ENCODE measurements at regions not wholly inside any gene's neighbourhood (a gene's known extent, or its start where the extent isn't known, plus 50 kb on each side); places are given as distances from the start of the nearest gene placed in this dataset.

DNA sequence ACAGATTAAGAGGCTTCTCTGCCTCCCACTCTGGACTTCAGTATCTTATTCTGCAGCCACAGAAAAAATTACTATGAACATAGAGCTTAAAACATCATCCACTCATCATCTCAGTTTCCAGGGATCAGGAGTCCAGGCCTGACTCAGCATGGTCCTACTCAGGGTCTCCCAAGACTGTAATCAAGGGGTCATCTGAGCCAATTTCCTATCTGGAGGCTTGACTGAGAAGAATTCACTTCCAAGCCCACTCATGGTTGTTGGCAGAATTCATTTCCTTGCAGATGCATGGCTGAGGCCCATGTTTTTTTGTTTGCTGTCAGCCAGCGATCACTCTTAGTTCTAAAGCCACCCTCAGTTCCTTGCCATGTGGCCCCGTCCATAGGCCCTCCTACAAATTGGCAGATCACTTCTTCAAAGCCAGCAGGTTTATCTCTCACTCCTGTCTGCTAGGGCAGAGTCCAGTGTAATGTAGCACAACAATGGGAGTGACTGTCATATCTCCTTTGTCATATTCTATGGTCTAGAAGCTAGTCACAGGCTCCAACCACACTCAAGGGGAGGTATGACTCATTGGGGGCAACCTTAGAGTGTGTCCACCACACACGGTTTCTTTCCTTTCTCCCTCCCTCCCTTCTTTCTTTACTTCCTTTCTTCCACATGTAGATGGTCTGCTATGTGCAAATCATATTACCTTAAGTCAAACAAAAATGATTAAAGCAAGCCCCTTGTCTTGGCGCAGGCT, 251.6 kb downstream of the QDPR start:
- TF ChIP-seq POLR2AphosphoS5 (IDR thresholded peaks at IDR 0.05; ENCODE audit: borderline replicate concordance, low read depth, low read length) (no peak), EZH2 (IDR thresholded peaks at IDR 0.05) (no peak), FOXP2 (optimal IDR thresholded peaks at IDR 0.05; ENCODE audit: control extremely low read depth, extremely low read length, insufficient read depth) (no peak)

Data from SK-N-MC (cell line).